Upper lobe of left lung (tissue), 6 donors: ENCODE measurements at regions not wholly inside any gene's neighbourhood (a gene's known extent, or its start where the extent isn't known, plus 50 kb on each side); places are given as distances from the start of the nearest gene placed in this dataset.

Experiments
- ATAC-seq, 2 donors: fragments of 200-7000 bp; cut with Tn5 transposase; one replicate each; pipeline ENCODE4 v1.9.1; 2022; ENCODE audit warnings: mild to moderate bottlenecking in 2 of 2, moderate library complexity in 2 of 2; ENCODE audit not compliant: low FRiP score in 2 of 2
- DNase-seq, 2 donors: peaks; one replicate each; pipeline ENCODE4 v3.0.0-alpha.2; 2019 to 2020
- H3K27ac ChIP-seq, 4 donors: fragments of 200-600 bp; sonication (generic); one replicate each; pipeline ENCODE4 v1.5.1; 2016 to 2019
- H3K27me3 ChIP-seq, 4 donors: fragments of 200-600 bp; sonication (generic); one replicate each; pipeline ENCODE4 v1.5.1; 2017 to 2019
- H3K36me3 ChIP-seq, 4 donors: fragments of 200-600 bp; sonication (generic); one replicate each; pipeline ENCODE4 v1.5.1; 2016 to 2019
- H3K4me1 ChIP-seq, 4 donors: fragments of 200-600 bp; sonication (generic); one replicate each; pipeline ENCODE4 v1.5.1; 2018 to 2019
- H3K4me3 ChIP-seq, 4 donors: fragments of 200-600 bp; sonication (generic); one replicate each; pipeline ENCODE4 v1.5.1; 2017 to 2019; ENCODE audit warnings: mild to moderate bottlenecking in 2 of 4, moderate library complexity in 1 of 4
- H3K9me3 ChIP-seq, 4 donors: fragments of 200-600 bp; sonication (generic); one replicate each; pipeline ENCODE4 v1.5.1; 2018 to 2019
- CTCF ChIP-seq, 6 experiments: fragments of 450-650 bp in 4 of 6; fragments of 200-600 bp in 2 of 6; sonication (generic) in 2 of 6; IDR thresholded peaks; one replicate each; pipeline ENCODE4 v1.5.1; 2016 to 2019; ENCODE audit warnings: antibody characterized with exemption in 6 of 6
- EP300 ChIP-seq, 4 donors: sonication (generic); formaldehyde crosslinking; IDR thresholded peaks; one replicate each; pipeline ENCODE4 v1.5.1; 2017; ENCODE audit warnings: antibody characterized with exemption in 4 of 4, control low read depth in 2 of 4
- POLR2A ChIP-seq, 4 donors: fragments of 450-650 bp; IDR thresholded peaks; one replicate each; pipeline ENCODE4 v1.5.1; 2016 to 2017; ENCODE audit warnings: antibody characterized with exemption in 4 of 4, mild to moderate bottlenecking in 2 of 4
- POLR2AphosphoS5 ChIP-seq, 2 donors: sonication (generic); formaldehyde crosslinking; IDR thresholded peaks; one replicate each; pipeline ENCODE4 v1.5.1; 2017; ENCODE audit warnings: antibody characterized with exemption in 2 of 2
- WGBS, 2 donors: methylation state at CpG; one replicate each; pipeline ENCODE4 v1.1.5; 2017 to 2018; 5-methylcytosine and 5-hydroxymethylcytosine counted together
- donor health status: DM: no; HTN: no; CAD: no; lungs with moderate emphysema.
- donor health status: DM: no; HTN: yes; CAD: no; lungs with severe emphysema.

GRCh38 chrY:8687154-8687553 is 650.1 kb upstream of the TSPY4 start:
- ATAC-seq (peak in 1 of 2 donors; percentile 34), DNase-seq (no peak)
- Histone ChIP-seq H3K4me1 (no peaks in the 10 kb centered on the region), H3K36me3 (no peaks in the 10 kb centered on the region), H3K4me3 (no peak overlapping the region), H3K27me3 (no peaks in the 10 kb centered on the region), H3K27ac (no peak overlapping the region), H3K9me3 (no peaks in the 10 kb centered on the region)
- WGBS, 2 donors = 84% methylated on average over 5 of the region's 5 CpGs; no CpG with 5 or more reads in 1 of the 2 donors
- TF ChIP-seq POLR2AphosphoS5 (IDR thresholded peaks at IDR 0.05) (no peak), POLR2A (IDR thresholded peaks at IDR 0.05) (no peak), CTCF (IDR thresholded peaks at IDR 0.05) (no peak), EP300 (IDR thresholded peaks at IDR 0.05) (no peak)

GRCh38 chrY:8690901-8691685 is 646.2 kb upstream of the TSPY4 start:
- TF ChIP-seq CTCF (IDR thresholded peaks at IDR 0.05) (no peak), POLR2A (IDR thresholded peaks at IDR 0.05) (no peak), EP300 (IDR thresholded peaks at IDR 0.05) (no peak), POLR2AphosphoS5 (IDR thresholded peaks at IDR 0.05) (no peak)
- no peak for ATAC-seq
- no peak for DNase-seq
- H3K9me3 ChIP-seq = no peaks in the 10 kb centered on the region
- no peak overlapping the region for H3K27ac ChIP-seq
- H3K36me3 ChIP-seq = no peaks in the 10 kb centered on the region
- no peaks in the 10 kb centered on the region for H3K4me1 ChIP-seq
- H3K4me3 ChIP-seq = no peak overlapping the region
- H3K27me3 ChIP-seq = no peaks in the 10 kb centered on the region
- 18% methylated on average over 2 of the region's 2 CpGs; no CpG with 5 or more reads in 1 of the 2 donors for WGBS, 2 donors

- no peak overlapping the region for H3K4me3 ChIP-seq
- H3K9me3 ChIP-seq = no peaks in the 10 kb centered on the region
- TF ChIP-seq POLR2AphosphoS5 (IDR thresholded peaks at IDR 0.05) (no peak), CTCF (IDR thresholded peaks at IDR 0.05) (no peak), POLR2A (IDR thresholded peaks at IDR 0.05) (no peak), EP300 (IDR thresholded peaks at IDR 0.05) (no peak)
- no peaks in the 10 kb centered on the region for H3K36me3 ChIP-seq
- no peaks in the 10 kb centered on the region for H3K4me1 ChIP-seq
- no peaks in the 10 kb centered on the region for H3K27me3 ChIP-seq
- no peak for DNase-seq
- H3K27ac ChIP-seq = no peak overlapping the region
- WGBS, 2 donors = no CpG with 5 or more reads among the region's 3 CpGs
- ATAC-seq = no peak
Observed at GRCh38 chrY:8698571-8698970, 638.7 kb upstream of the TSPY4 start.

GRCh38 chrY:8705636-8706300 is 631.5 kb upstream of the TSPY4 start:
- no peak for TF ChIP-seq POLR2AphosphoS5 (IDR thresholded peaks at IDR 0.05)
- no peak for TF ChIP-seq CTCF (IDR thresholded peaks at IDR 0.05)
- no peak for TF ChIP-seq EP300 (IDR thresholded peaks at IDR 0.05)
- no peak for TF ChIP-seq POLR2A (IDR thresholded peaks at IDR 0.05)
- 62% methylated on average over 3 of the region's 8 CpGs; no CpG with 5 or more reads in 1 of the 2 donors for WGBS, 2 donors
- Histone ChIP-seq H3K4me3 (no peak overlapping the region), H3K27ac (no peak overlapping the region), H3K4me1 (no peaks in the 10 kb centered on the region), H3K27me3 (no peaks in the 10 kb centered on the region), H3K9me3 (no peaks in the 10 kb centered on the region), H3K36me3 (no peaks in the 10 kb centered on the region)
- ATAC-seq (no peak), DNase-seq (no peak)
